ENCODE measurements at regions not wholly inside any gene's neighbourhood (a gene's known extent, or its start where the extent isn't known, plus 50 kb on each side); places are given as distances from the start of the nearest gene placed in this dataset.

GRCh38 chr17:77877036-77877435 is 81.5 kb upstream of the TNRC6C start:
- H3K9me3 ChIP-seq (ENCODE audit: control insufficient read depth, low read length, poor library complexity, severe bottlenecking) = no peaks in the 10 kb centered on the region
- Mint-ChIP-seq H3K36me3 (ENCODE audit: low read depth) (no peaks in the 10 kb centered on the region), H3K27me3 (no peaks in the 10 kb centered on the region), H3K4me1 (peaks cover 43% of the 10 kb centered on the region), H3K4me3 (no peak overlapping the region), H3K27ac (peak overlapping the region; percentile 72)
- DNase-seq (no peak), ATAC-seq (no peak)

GRCh38 chr17:77877646-77878355 is 80.7 kb upstream of the TNRC6C start:
- Mint-ChIP-seq H3K27ac (peak overlapping the region; percentile 72), H3K4me3 (no peak overlapping the region), H3K36me3 (ENCODE audit: low read depth) (no peaks in the 10 kb centered on the region)

GRCh38 chr17:77879226-77879895 is 79.1 kb upstream of the TNRC6C start:
- Mint-ChIP-seq H3K4me3 (no peak overlapping the region), H3K27me3 (no peaks in the 10 kb centered on the region), H3K36me3 (ENCODE audit: low read depth) (no peaks in the 10 kb centered on the region), H3K4me1 (peaks cover 41% of the 10 kb centered on the region), H3K27ac (peak overlapping the region; percentile 98)
- H3K9me3 ChIP-seq (ENCODE audit: control insufficient read depth, low read length, poor library complexity, severe bottlenecking) = no peaks in the 10 kb centered on the region
- DNase-seq (no peak), ATAC-seq (no peak)

More at GRCh38 chr17:77877646-77878355, 80.7 kb upstream of the TNRC6C start:
- ATAC-seq (no peak), DNase-seq (no peak)
- H3K9me3 ChIP-seq (ENCODE audit: control insufficient read depth, low read length, poor library complexity, severe bottlenecking) = no peaks in the 10 kb centered on the region
- Mint-ChIP-seq H3K27me3 (no peaks in the 10 kb centered on the region), H3K4me1 (peaks cover 43% of the 10 kb centered on the region)

- Mint-ChIP-seq H3K4me3 (peak overlapping the region; percentile 95), H3K27me3 (no peaks in the 10 kb centered on the region), H3K27ac (peak overlapping the region; percentile 98), H3K36me3 (ENCODE audit: low read depth) (no peaks in the 10 kb centered on the region), H3K4me1 (peaks cover 41% of the 10 kb centered on the region)
- H3K9me3 ChIP-seq (ENCODE audit: control insufficient read depth, low read length, poor library complexity, severe bottlenecking) = no peaks in the 10 kb centered on the region
- ATAC-seq = no peak
- DNase-seq = no peak
Measured at GRCh38 chr17:77879896-77880280, 78.6 kb upstream of the TNRC6C start.

- H3K4me1 Mint-ChIP-seq = peaks cover 45% of the 10 kb centered on the region
- no peak for ATAC-seq
- DNase-seq = no peak
Measured at GRCh38 chr17:77880711-77881450, 77.6 kb upstream of the TNRC6C start.

GRCh38 chr17:77881545-77881944 is 77.0 kb upstream of the TNRC6C start:
- H3K36me3 Mint-ChIP-seq (ENCODE audit: low read depth) = no peaks in the 10 kb centered on the region
- H3K27ac Mint-ChIP-seq = peak overlapping the region; percentile 98
- no peaks in the 10 kb centered on the region for H3K27me3 Mint-ChIP-seq
- H3K4me3 Mint-ChIP-seq = peak overlapping the region; percentile 95
- H3K4me1 Mint-ChIP-seq = peaks cover 49% of the 10 kb centered on the region
- H3K9me3 ChIP-seq (ENCODE audit: control insufficient read depth, low read length, poor library complexity, severe bottlenecking) = no peaks in the 10 kb centered on the region
- ATAC-seq (peak; percentile 55), DNase-seq (peak; percentile 46 to 60 (median 52))

More at GRCh38 chr17:77880711-77881450, 77.6 kb upstream of the TNRC6C start:
- H3K9me3 ChIP-seq (ENCODE audit: control insufficient read depth, low read length, poor library complexity, severe bottlenecking) = no peaks in the 10 kb centered on the region
- H3K27ac Mint-ChIP-seq = peak overlapping the region; percentile 98
- peak overlapping the region; percentile 95 for H3K4me3 Mint-ChIP-seq
- H3K36me3 Mint-ChIP-seq (ENCODE audit: low read depth) = no peaks in the 10 kb centered on the region
- H3K27me3 Mint-ChIP-seq = no peaks in the 10 kb centered on the region

- H3K4me3 Mint-ChIP-seq = peak overlapping the region; percentile 95
- H3K9me3 ChIP-seq (ENCODE audit: control insufficient read depth, low read length, poor library complexity, severe bottlenecking) = no peaks in the 10 kb centered on the region
- no peaks in the 10 kb centered on the region for H3K36me3 Mint-ChIP-seq (ENCODE audit: low read depth)
- DNase-seq (no peak), ATAC-seq (no peak)
- H3K27me3 Mint-ChIP-seq = no peaks in the 10 kb centered on the region
- H3K4me1 Mint-ChIP-seq = peaks cover 54% of the 10 kb centered on the region
- H3K27ac Mint-ChIP-seq = peak overlapping the region; percentile 98
Measured at GRCh38 chr17:77882040-77882439, 76.5 kb upstream of the TNRC6C start.

- DNase-seq = peak; percentile 68 to 86 (median 83)
- H3K4me1 Mint-ChIP-seq = peaks cover 57% of the 10 kb centered on the region
- peak; percentile 85 for ATAC-seq
Measured at GRCh38 chr17:77882481-77883212, 75.9 kb upstream of the TNRC6C start.

GRCh38 chr17:77883213-77883650 is 75.3 kb upstream of the TNRC6C start:
- Mint-ChIP-seq H3K27ac (peak overlapping the region; percentile 98), H3K36me3 (ENCODE audit: low read depth) (no peaks in the 10 kb centered on the region), H3K4me1 (peaks cover 60% of the 10 kb centered on the region), H3K4me3 (no peak overlapping the region), H3K27me3 (no peaks in the 10 kb centered on the region)
- DNase-seq (no peak), ATAC-seq (no peak)
- H3K9me3 ChIP-seq (ENCODE audit: control insufficient read depth, low read length, poor library complexity, severe bottlenecking) = no peaks in the 10 kb centered on the region

More at GRCh38 chr17:77882481-77883212, 75.9 kb upstream of the TNRC6C start:
- Mint-ChIP-seq H3K27me3 (no peaks in the 10 kb centered on the region), H3K4me3 (peak overlapping the region; percentile 95), H3K36me3 (ENCODE audit: low read depth) (no peaks in the 10 kb centered on the region), H3K27ac (peak overlapping the region; percentile 98)
- no peaks in the 10 kb centered on the region for H3K9me3 ChIP-seq (ENCODE audit: control insufficient read depth, low read length, poor library complexity, severe bottlenecking)

- Mint-ChIP-seq H3K27me3 (no peaks in the 10 kb centered on the region), H3K27ac (peak overlapping the region; percentile 98), H3K4me3 (peak overlapping the region; percentile 64), H3K36me3 (ENCODE audit: low read depth) (no peaks in the 10 kb centered on the region), H3K4me1 (peaks cover 59% of the 10 kb centered on the region)
- H3K9me3 ChIP-seq (ENCODE audit: control insufficient read depth, low read length, poor library complexity, severe bottlenecking) = no peaks in the 10 kb centered on the region
- ATAC-seq (no peak), DNase-seq (no peak)
Measured at GRCh38 chr17:77884019-77884418, 74.5 kb upstream of the TNRC6C start.

- H3K4me1 Mint-ChIP-seq = peaks cover 57% of the 10 kb centered on the region
- no peaks in the 10 kb centered on the region for H3K27me3 Mint-ChIP-seq
- H3K27ac Mint-ChIP-seq = peak overlapping the region; percentile 98
- ATAC-seq (no peak), DNase-seq (no peak)
- H3K36me3 Mint-ChIP-seq (ENCODE audit: low read depth) = no peaks in the 10 kb centered on the region
- H3K4me3 Mint-ChIP-seq = no peak overlapping the region
- H3K9me3 ChIP-seq (ENCODE audit: control insufficient read depth, low read length, poor library complexity, severe bottlenecking) = no peaks in the 10 kb centered on the region
Measured at GRCh38 chr17:77884967-77885641, 73.4 kb upstream of the TNRC6C start.

- Mint-ChIP-seq H3K27me3 (no peaks in the 10 kb centered on the region), H3K36me3 (ENCODE audit: low read depth) (no peaks in the 10 kb centered on the region), H3K4me3 (no peak overlapping the region), H3K4me1 (peaks cover 54% of the 10 kb centered on the region), H3K27ac (peak overlapping the region; percentile 98)
- DNase-seq (no peak), ATAC-seq (no peak)
- H3K9me3 ChIP-seq (ENCODE audit: control insufficient read depth, low read length, poor library complexity, severe bottlenecking) = no peaks in the 10 kb centered on the region
Measured at GRCh38 chr17:77885678-77886386, 72.7 kb upstream of the TNRC6C start.
